IMR-90 (cell line): ENCODE measurements at regions not wholly inside any gene's neighbourhood (a gene's known extent, or its start where the extent isn't known, plus 50 kb on each side); places are given as distances from the start of the nearest gene placed in this dataset.

ENCODE experiments used
- BHLHE40 ChIP-seq: fragments of 150-350 bp; IDR thresholded peaks from 2 replicates; pipeline ENCODE4 v1.6.1; 2016; ENCODE audit warnings: mild to moderate bottlenecking, low read depth, low read length
- MAFK ChIP-seq: IDR thresholded peaks from 2 replicates; pipeline ENCODE4 v1.6.1; 2012; ENCODE audit warnings: low read depth, low read length, improper control_type of control experiment
- POLR2A ChIP-seq: IDR thresholded peaks from 2 replicates; pipeline ENCODE4 v1.6.1; 2012; ENCODE audit warnings: mild to moderate bottlenecking, low read depth, low read length
- SMC3 ChIP-seq: fragments of 150-350 bp; IDR thresholded peaks from 2 replicates; pipeline ENCODE4 v1.6.1; 2016; ENCODE audit warnings: low read depth, mild to moderate bottlenecking, antibody characterized with exemption, low read length, moderate library complexity
- USF2 ChIP-seq: fragments of 150-350 bp; IDR thresholded peaks from 2 replicates; pipeline ENCODE4 v1.6.1; 2017; ENCODE audit warnings: mild to moderate bottlenecking, antibody characterized with exemption, low read length, low read depth
- TF ChIP-seq, protein P1 (sequence below): conservative IDR thresholded peaks from 2 replicates; pipeline ENCODE4 v1.5.1; 2012; ENCODE audit warnings: mild to moderate bottlenecking, low read depth, low read length, improper control_type of control experiment

GRCh38 chr5:158292981-158293380 is 434.0 kb upstream of the CLINT1 start:
- TF ChIP-seq, protein P1, sequence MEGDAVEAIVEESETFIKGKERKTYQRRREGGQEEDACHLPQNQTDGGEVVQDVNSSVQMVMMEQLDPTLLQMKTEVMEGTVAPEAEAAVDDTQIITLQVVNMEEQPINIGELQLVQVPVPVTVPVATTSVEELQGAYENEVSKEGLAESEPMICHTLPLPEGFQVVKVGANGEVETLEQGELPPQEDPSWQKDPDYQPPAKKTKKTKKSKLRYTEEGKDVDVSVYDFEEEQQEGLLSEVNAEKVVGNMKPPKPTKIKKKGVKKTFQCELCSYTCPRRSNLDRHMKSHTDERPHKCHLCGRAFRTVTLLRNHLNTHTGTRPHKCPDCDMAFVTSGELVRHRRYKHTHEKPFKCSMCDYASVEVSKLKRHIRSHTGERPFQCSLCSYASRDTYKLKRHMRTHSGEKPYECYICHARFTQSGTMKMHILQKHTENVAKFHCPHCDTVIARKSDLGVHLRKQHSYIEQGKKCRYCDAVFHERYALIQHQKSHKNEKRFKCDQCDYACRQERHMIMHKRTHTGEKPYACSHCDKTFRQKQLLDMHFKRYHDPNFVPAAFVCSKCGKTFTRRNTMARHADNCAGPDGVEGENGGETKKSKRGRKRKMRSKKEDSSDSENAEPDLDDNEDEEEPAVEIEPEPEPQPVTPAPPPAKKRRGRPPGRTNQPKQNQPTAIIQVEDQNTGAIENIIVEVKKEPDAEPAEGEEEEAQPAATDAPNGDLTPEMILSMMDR, result no peak
- TF ChIP-seq POLR2A, result no peak
- no peak for TF ChIP-seq SMC3
- no peak for TF ChIP-seq MAFK
- TF ChIP-seq BHLHE40, result no peak
- no peak for TF ChIP-seq USF2
